ENCODE measurements at regions not wholly inside any gene's neighbourhood (a gene's known extent, or its start where the extent isn't known, plus 50 kb on each side); places are given as distances from the start of the nearest gene placed in this dataset.

GRCh38 chr6:138011413-138011812 is 95.8 kb downstream of the PERP start:
- no peak for DNase-seq

GRCh38 chr6:138012682-138013081 is 94.5 kb downstream of the PERP start:
- no peak for DNase-seq

GRCh38 chr6:138013959-138014358 is 93.3 kb downstream of the PERP start:
- DNase-seq = no peak

DNA sequence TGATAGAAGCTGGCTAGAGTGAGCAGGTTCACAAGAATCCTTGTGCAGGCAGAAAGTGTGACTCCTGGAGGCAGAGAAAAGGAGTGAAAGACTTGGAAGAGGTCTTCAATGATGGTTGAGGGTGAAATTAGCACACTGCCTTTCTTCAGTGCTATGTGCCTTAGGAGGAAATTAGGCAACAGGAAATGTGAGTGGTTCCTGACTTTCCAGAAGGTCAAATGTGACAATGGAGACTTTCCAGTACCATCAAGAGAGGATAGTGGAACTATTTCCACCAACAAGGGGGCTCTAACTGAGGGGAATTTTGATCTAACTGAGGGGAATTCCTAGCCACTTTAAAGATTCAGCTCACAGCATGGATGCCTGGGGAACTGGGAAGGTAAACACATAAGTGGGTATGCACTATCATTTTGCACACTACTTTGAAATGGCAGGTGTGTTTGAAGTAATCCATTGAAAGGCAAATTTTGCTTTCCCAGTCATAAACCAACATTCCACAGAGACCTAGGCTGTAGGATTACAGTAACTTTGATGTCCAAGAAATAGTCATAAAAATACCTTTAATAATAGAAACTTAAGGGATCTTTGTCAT is 90.0 kb downstream of the PERP start:
- DNase-seq = no peak

GRCh38 chr6:138018297-138018696 is 88.9 kb downstream of the PERP start:
- no peak for DNase-seq

DNA sequence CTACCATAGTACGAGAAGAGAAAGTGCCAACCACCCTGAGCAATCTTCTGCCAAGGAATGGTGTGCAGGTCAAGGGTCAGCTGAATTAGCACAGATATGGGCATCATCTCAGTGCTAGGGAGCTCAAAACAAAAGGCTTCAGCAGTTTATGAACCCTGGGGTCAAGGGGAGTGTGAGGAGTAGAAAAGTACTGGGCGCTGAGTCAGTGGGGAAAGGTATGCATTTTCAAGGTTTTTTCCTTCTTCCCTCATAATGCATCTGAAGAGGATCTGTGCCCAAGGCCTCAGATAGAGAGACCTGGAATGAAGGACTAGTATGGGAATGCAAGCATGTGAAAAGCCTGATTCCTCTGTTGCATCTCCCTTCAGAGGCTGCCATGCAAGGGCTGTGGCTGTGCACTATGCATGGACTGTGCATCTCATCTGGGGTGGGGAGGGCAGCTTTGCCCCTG is 81.7 kb downstream of the PERP start:
- no peak for DNase-seq

- no peak for DNase-seq
Measured at GRCh38 chr6:138026342-138026741, 80.9 kb downstream of the PERP start.

- DNase-seq = no peak
Measured at GRCh38 chr6:138028893-138029292, 78.3 kb downstream of the PERP start.

GRCh38 chr6:138030872-138031271 is 76.3 kb downstream of the PERP start:
- no peak for DNase-seq

DNA sequence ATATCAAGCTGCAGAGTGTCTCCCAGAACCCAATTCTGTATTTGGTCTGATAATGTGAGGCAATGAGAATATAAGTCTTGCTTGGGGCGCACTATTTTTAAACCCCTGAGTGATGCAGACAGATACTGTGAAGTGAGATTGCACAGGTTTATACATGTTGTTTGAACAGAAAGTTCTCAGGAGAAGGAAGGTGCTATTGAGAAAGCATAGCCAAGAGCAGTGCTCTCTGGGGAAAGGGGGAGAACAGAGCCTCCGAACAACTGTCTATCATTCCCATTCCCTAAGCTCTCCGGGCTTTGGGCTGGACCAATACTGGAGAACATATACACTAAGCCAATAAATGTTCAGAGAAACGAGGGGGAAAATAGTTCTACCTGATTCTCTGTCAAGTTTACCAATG is 75.8 kb downstream of the PERP start:
- no peak for DNase-seq

DNA sequence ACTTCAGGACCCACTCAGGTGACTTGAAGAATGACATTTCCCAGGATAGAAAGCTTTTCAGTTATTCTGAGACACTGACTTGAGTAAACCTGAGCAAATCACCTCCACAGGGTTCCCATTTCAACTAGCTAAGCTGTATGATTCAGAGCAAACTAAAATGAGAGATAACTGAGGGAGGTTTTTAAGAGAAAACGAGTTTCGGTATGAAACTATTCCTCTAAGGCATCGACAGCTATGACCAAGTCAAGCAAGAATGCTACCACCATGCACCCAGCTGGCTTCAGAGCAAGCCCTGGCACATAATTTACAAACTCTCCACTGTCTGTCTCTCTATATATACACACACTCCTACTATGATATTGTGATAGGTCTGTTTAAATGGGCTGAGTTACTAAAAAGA is 75.4 kb downstream of the PERP start:
- no peak for DNase-seq

- no peak for DNase-seq
Measured at GRCh38 chr6:138032571-138032970, 74.6 kb downstream of the PERP start.

DNA sequence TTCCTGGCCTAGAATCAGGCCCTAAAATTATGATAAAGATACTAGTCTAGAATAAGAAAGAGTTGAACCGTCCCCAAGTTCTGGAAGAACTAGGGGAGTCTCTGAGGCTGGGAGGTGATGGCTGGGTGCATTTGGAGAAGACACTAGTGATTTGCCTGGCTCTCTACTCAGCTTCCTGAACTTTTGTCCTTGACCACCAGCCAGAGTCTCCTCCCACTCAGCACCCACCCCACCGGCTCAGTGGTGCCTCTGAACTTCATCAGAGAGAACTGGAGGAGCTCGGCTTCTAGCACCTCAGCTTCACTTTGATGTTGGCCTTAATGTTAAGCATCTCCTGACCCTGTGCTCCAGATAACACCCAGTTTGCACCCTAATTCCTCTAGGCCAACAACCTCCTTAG is 73.0 kb downstream of the PERP start:
- no peak for DNase-seq

DNA sequence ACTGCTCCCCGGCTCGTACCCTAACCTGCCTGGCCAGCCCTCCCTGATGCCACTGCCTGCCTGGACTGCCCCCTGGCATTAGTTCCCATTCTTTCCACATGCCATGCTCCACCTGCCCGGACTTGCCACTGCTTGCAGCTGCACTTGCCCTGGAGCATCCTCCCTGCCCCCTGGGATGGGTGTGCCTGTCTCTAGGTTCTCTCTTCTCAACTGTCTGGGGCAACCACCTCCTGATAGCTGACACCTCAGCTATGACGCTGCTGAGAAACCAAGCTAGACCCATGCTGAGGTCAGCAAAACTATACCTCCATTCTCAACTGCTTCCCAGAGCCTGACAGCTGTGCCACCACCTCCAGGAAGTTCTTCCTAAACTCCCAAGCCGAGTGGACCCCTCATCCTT is 72.1 kb downstream of the PERP start:
- no peak for DNase-seq

- no peak for DNase-seq
Measured at GRCh38 chr6:138036111-138036510, 71.1 kb downstream of the PERP start.

DNA sequence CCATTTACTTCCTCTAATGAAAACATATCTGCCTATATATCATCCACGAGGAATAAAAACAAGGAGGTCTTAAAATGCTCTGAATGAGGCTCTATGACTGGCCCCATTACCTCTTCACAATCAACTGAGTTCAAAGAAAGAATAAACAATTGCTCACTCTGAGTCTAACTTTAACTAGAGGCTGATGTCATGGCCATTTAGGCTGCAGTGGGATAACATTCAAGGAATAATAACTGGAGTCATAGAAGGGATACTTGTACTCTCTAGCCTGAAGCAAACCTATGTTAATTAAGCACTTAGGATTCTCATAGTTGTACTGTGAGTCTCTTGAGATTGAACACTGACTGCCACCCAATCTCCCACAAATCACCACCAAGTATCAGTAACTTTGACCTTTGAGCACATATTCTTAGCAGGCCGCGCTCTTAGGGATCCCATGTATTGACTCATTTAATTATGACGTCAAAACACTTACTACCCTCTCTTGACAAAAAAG is 70.2 kb downstream of the PERP start:
- DNase-seq = no peak

DNA sequence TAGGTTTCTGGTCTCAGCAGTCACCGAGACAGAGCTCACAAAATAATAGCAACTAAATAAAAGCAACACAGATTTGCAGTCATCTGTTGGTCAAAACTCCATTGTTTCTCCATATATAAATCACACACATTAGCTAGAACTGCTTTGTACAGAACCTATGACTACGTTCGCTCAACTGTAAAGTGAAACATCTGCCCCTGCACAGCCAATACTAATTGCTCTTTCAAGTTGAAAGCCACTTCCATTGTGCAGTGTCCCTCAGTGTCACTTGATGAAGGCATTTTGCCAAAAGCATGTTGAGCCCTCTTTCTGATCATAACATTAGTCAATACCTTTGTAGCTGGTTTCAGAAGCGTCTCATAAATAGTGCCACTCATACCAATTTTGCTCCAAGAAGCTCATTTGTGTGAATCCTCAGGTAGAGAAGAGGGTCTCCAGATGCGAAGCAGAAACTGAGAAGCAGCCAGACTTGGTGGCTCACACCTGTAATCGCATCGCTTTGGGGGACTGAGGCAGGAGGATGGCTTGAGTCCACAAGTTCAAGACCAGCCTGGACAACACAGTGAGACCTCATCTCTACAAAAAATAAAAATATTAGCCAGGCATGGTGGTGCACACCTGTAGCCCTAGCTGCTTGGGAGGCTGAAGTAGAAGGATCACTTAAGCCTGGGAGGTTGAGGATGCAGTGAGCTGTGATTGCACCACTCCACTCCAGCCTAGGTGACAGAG is 68.9 kb downstream of the PERP start:
- DNase-seq = no peak

Measured in CD4-positive, alpha-beta T cell treated with Interleukin-12 subunit alpha and Interleukin-12 subunit beta, for 1 hour (primary cell).